ENCODE measurements at regions not wholly inside any gene's neighbourhood (a gene's known extent, or its start where the extent isn't known, plus 50 kb on each side); places are given as distances from the start of the nearest gene placed in this dataset.

DNA sequence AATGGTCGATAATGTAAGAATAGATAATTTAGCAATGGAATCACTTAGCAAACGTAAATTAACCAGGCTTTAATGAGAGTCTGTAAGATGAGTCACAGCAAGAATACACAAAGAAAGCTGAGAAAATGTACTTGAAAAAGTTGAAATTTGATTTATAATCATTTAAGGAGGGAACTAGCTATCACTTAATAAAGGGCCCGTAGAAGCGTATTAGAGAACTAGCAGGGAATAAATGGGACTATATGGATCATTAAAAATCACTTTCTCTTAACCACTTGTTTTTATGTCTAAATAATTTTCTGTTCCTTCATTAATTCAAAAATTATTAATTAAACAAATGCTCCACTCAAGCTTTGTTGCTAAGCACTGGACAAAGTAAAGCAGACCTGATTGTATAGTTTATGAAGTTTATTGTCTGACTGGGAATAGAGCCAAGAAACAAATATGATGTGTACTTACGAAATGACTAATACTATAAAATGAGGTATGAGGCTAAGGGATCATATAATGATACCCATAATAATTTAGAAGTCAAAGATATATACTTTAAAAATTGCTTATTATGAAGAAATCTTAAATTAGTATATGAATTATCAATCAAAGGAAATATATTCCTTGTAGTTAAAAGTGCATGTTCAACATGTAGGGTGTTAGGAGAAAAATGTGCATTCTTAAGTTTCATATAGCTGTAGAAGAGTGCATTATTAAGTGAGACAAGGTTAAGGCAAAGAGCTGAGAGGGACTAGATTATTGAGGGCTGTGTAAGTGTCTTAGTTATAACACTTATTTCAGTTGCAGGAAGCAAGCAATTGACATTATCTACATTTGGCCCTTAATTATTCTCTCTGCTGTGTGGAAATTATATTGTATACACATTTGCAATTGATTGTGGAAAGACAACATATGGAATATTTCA, 196.8 kb downstream of the PRDM9 start:
- H3K9me3 ChIP-seq (replicated peaks in 1 of 11): no peaks in the 10 kb centered on the region
- H4K20me1 ChIP-seq: no peaks in the 10 kb centered on the region
- H3K9ac ChIP-seq: no peak overlapping the region
- H3K4me1 ChIP-seq: no peaks in the 10 kb centered on the region
- no peak for TF ChIP-seq Cebpa-rat (IDR thresholded peaks at IDR 0.05)
- H3K27me3 ChIP-seq: no peaks in the 10 kb centered on the region
- no peak overlapping the region for H3K4me2 ChIP-seq
- no peak overlapping the region for H3K4me3 ChIP-seq
- H3K27ac ChIP-seq: no peak overlapping the region
- H3K36me3 ChIP-seq: no peaks in the 10 kb centered on the region

DNA sequence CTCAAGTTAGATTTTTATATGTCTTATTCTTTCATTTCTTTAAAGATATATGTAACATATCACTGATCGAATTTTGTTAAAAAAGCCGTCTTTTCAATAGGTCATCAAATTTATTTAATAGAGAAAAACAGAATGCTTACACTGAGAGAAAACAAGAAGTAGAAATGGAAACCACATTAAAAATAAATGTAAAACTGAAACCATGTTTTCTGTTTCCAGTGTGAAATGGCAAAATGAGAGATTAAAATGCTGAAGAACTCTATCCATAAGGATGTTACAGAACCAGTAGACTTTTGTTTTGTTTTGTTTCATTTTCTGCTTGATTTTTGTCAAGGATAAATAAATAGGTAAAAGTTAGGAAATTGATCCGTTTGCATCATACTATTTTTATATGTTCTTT, 210.1 kb downstream of the PRDM9 start:
- H3K9me3 ChIP-seq (replicated peaks in 1 of 11): no peaks in the 10 kb centered on the region
- no peaks in the 10 kb centered on the region for H4K20me1 ChIP-seq
- no peak overlapping the region; a peak in 1 of 20 replicates for H3K4me3 ChIP-seq
- H3K27me3 ChIP-seq: no peaks in the 10 kb centered on the region
- peak overlapping the region in 5 of 11 experiments; percentile 25 to 62 (median 35); a peak in 8 of 22 replicates for H3K27ac ChIP-seq
- peak overlapping the region in 1 of 11 experiments; percentile 5; a peak in 1 of 22 replicates for H3K9ac ChIP-seq
- H3K4me2 ChIP-seq: peak overlapping the region in 6 of 11 experiments; percentile 2 to 77 (median 67); a peak in 10 of 22 replicates
- no peak for TF ChIP-seq Cebpa-rat (IDR thresholded peaks at IDR 0.05)
- H3K4me1 ChIP-seq: peaks cover 0 to 38% (median 8%) of the 10 kb centered on the region in 10 experiments; a peak in 10 of 20 replicates
- H3K36me3 ChIP-seq: no peaks in the 10 kb centered on the region

- no peak for TF ChIP-seq Cebpa-rat (IDR thresholded peaks at IDR 0.05)
- Histone ChIP-seq H3K27ac (no peak overlapping the region), H3K27me3 (no peaks in the 10 kb centered on the region), H3K9me3 (replicated peaks in 1 of 11) (no peaks in the 10 kb centered on the region), H3K4me2 (peak overlapping the region in 2 of 11 experiments; percentile 73 to 77; a peak in 2 of 22 replicates), H4K20me1 (no peaks in the 10 kb centered on the region), H3K4me1 (peaks cover 0 to 39% (median 8%) of the 10 kb centered on the region in 10 experiments; a peak in 10 of 20 replicates), H3K4me3 (no peak overlapping the region), H3K9ac (no peak overlapping the region), H3K36me3 (no peaks in the 10 kb centered on the region)
These were observed 211.2 kb downstream of the PRDM9 start for GRCh38 chr5:23718564-23718963.

DNA sequence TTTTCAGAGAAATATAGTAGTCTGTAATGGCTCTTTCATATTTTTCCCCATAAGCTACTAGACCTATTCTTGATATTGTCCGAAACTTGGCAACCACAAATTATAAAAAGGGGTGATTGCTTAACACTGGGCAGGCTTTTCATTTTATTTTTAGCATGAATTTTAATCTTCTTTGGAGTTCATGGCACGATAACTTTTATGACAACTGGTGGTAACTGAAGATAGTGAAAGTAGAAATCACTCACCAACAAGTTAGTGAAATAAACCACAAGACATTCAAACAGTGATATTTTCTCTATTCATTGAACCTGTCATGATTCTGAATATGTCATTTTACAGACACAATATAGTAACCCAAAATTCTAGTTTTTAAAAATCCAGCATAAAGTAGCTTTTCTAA, 213.9 kb downstream of the PRDM9 start:
- Histone ChIP-seq H3K9me3 (replicated peaks in 1 of 11) (no peaks in the 10 kb centered on the region), H3K4me1 (peaks cover 0 to 38% (median 8%) of the 10 kb centered on the region in 10 experiments; a peak in 10 of 20 replicates), H3K27me3 (no peaks in the 10 kb centered on the region), H3K27ac (peak overlapping the region in 3 of 11 experiments; percentile 4 to 38 (median 26); a peak in 3 of 22 replicates), H4K20me1 (no peaks in the 10 kb centered on the region), H3K4me2 (peak overlapping the region in 5 of 11 experiments; percentile 13 to 62 (median 46); a peak in 7 of 22 replicates), H3K4me3 (peak overlapping the region in 3 of 10 experiments; percentile 28 to 35 (median 34); a peak in 4 of 20 replicates), H3K36me3 (no peaks in the 10 kb centered on the region), H3K9ac (peak overlapping the region in 2 of 11 experiments; percentile 5 to 28; a peak in 2 of 22 replicates)
- TF ChIP-seq Cebpa-rat (IDR thresholded peaks at IDR 0.05): no peak

GRCh38 chr5:23727271-23727670, 219.9 kb downstream of the PRDM9 start:
- Histone ChIP-seq H3K36me3 (no peaks in the 10 kb centered on the region), H3K4me3 (no peak overlapping the region), H4K20me1 (no peaks in the 10 kb centered on the region), H3K9me3 (replicated peaks in 1 of 11) (no peaks in the 10 kb centered on the region), H3K9ac (no peak overlapping the region), H3K4me2 (no peak overlapping the region), H3K27me3 (no peaks in the 10 kb centered on the region), H3K4me1 (0 out of 20 replicates have a peak, but pooled peaks cover 0 to 3% (median 0%) of the 10 kb centered on the region in 10 experiments), H3K27ac (no peak overlapping the region)
- TF ChIP-seq Cebpa-rat (IDR thresholded peaks at IDR 0.05): no peak

- Histone ChIP-seq H3K9me3 (replicated peaks in 1 of 11) (no peaks in the 10 kb centered on the region), H3K36me3 (no peaks in the 10 kb centered on the region), H4K20me1 (no peaks in the 10 kb centered on the region), H3K9ac (no peak overlapping the region), H3K4me1 (no peaks in the 10 kb centered on the region), H3K27me3 (no peaks in the 10 kb centered on the region), H3K4me3 (no peak overlapping the region), H3K4me2 (no peak overlapping the region), H3K27ac (no peak overlapping the region)
- no peak for TF ChIP-seq Cebpa-rat (IDR thresholded peaks at IDR 0.05)
These were observed 222.6 kb downstream of the PRDM9 start for GRCh38 chr5:23730023-23730422.

- no peak overlapping the region for H3K4me3 ChIP-seq
- no peak overlapping the region for H3K9ac ChIP-seq
- no peak for TF ChIP-seq Cebpa-rat (IDR thresholded peaks at IDR 0.05)
- no peaks in the 10 kb centered on the region for H3K36me3 ChIP-seq
- no peaks in the 10 kb centered on the region for H3K27me3 ChIP-seq
- H3K4me1 ChIP-seq: peaks cover 0 to 6% (median 0%) of the 10 kb centered on the region in 10 experiments; a peak in 3 of 20 replicates
- no peak overlapping the region for H3K27ac ChIP-seq
- 0 out of 22 replicates have a peak overlapping the region, but pooled peaks of 1 of the 11 experiments have one; percentile 18 for H3K4me2 ChIP-seq
- H3K9me3 ChIP-seq (replicated peaks in 1 of 11): no peaks in the 10 kb centered on the region
- no peaks in the 10 kb centered on the region for H4K20me1 ChIP-seq
These were observed 232.6 kb downstream of the PRDM9 start for GRCh38 chr5:23740029-23740428.

DNA sequence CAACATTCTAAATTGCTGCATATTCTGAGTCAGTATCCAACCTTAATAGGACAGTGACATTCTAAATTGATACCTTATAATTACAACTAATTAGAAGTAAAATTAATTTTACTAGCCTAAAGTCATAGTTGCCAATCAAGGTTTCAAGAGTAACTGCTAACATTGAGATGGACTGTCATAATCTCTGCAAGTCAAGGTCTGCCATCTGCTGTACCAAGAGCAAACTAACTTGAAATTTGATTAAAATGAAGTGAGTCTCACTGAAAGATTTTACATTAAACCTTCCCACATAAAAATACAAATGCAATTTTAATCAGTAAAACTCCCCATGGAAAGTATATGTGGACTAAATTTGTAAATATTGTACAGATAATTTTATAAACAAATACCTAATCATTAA, 235.3 kb downstream of the PRDM9 start:
- no peak overlapping the region for H3K9ac ChIP-seq
- no peak for TF ChIP-seq Cebpa-rat (IDR thresholded peaks at IDR 0.05)
- no peak overlapping the region for H3K4me3 ChIP-seq
- no peaks in the 10 kb centered on the region for H4K20me1 ChIP-seq
- no peaks in the 10 kb centered on the region for H3K27me3 ChIP-seq
- no peak overlapping the region for H3K4me2 ChIP-seq
- no peaks in the 10 kb centered on the region for H3K9me3 ChIP-seq (replicated peaks in 1 of 11)
- H3K4me1 ChIP-seq: peaks cover 0 to 6% (median 0%) of the 10 kb centered on the region in 10 experiments; a peak in 3 of 20 replicates
- no peak overlapping the region for H3K27ac ChIP-seq
- H3K36me3 ChIP-seq: no peaks in the 10 kb centered on the region

- Histone ChIP-seq H4K20me1 (no peaks in the 10 kb centered on the region), H3K4me2 (no peak overlapping the region), H3K4me1 (no peaks in the 10 kb centered on the region), H3K9ac (no peak overlapping the region), H3K27me3 (no peaks in the 10 kb centered on the region), H3K4me3 (no peak overlapping the region), H3K36me3 (no peaks in the 10 kb centered on the region), H3K27ac (no peak overlapping the region), H3K9me3 (replicated peaks in 1 of 11) (peaks cover 0 to 1% (median 0%) of the 10 kb centered on the region in 11 experiments; a peak in 4 of 22 replicates)
- TF ChIP-seq Cebpa-rat (IDR thresholded peaks at IDR 0.05): no peak
These were observed 248.5 kb downstream of the PRDM9 start for GRCh38 chr5:23755906-23756305.

Measured in BLaER1 treated with 17β-estradiol and CSF1 and Interleukin-3, amounts not matched to agents 10 nM and 100 nM (cell line).